ENCODE measurements at regions not wholly inside any gene's neighbourhood (a gene's known extent, or its start where the extent isn't known, plus 50 kb on each side); places are given as distances from the start of the nearest gene placed in this dataset.

- no peak for DNase-seq (ENCODE audit: low read depth)
- no peak overlapping the region for H3K4me3 ChIP-seq (ENCODE audit: low read depth, low read length)
- TF ChIP-seq CTCF (conservative IDR thresholded peaks at IDR 0.05; ENCODE audit: low read depth, low read length), result no peak
These were observed 216.0 kb downstream of the RAD51AP2 start for GRCh38 chr2:17302281-17302680.

- no peak for DNase-seq (ENCODE audit: low read depth)
- TF ChIP-seq CTCF (conservative IDR thresholded peaks at IDR 0.05; ENCODE audit: low read depth, low read length), result no peak
These were observed 216.8 kb downstream of the RAD51AP2 start for GRCh38 chr2:17301437-17301836.

GRCh38 chr2:17299891-17300540 lies 218.2 kb downstream of the RAD51AP2 start:
- TF ChIP-seq CTCF (conservative IDR thresholded peaks at IDR 0.05; ENCODE audit: low read depth, low read length), result no peak
- peak; percentile 15 for DNase-seq (ENCODE audit: low read depth)
- H3K4me3 ChIP-seq (ENCODE audit: low read depth, low read length), result no peak overlapping the region

More at GRCh38 chr2:17301437-17301836, 216.8 kb downstream of the RAD51AP2 start:
- no peak overlapping the region for H3K4me3 ChIP-seq (ENCODE audit: low read depth, low read length)

DNA sequence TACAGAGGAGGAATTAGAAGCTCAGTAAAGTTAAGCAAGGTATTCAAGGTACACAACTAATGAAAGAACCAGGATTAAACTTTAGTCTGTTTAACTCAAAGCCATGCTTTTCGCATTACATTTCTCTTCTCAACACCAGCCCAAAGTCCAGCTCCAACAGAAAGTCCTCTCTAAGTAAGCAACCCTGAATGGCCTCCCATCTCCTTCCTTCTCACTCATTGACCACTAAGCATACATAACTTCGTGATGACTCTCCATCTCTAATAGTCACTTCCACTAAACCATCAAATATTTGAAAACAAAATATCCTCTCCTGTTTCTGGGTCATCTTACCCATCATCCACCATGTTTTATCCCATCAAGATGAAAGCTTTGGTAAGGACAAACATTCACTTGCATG lies 219.8 kb downstream of the RAD51AP2 start:
- H3K4me3 ChIP-seq (ENCODE audit: low read depth, low read length), result no peak overlapping the region
- no peak for TF ChIP-seq CTCF (conservative IDR thresholded peaks at IDR 0.05; ENCODE audit: low read depth, low read length)
- DNase-seq (ENCODE audit: low read depth), result no peak

DNA sequence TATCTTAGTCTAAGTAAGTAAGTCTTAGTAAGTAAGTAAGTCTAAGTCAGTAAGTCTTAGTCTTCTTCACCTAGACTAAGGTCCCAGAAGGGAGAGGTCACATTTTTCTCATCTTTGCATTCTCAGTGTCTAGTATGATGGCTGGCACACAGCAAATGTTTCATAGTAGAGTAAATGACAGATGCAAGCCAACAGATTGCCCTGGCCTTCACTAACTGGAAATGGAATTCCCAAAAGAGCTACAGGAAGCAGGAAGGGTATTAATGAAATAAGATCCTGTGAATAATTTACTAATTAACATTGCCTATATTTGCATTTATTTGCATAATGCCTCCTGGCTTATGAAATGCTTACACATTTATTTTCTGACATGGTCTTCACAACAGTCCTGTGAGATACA lies 221.6 kb downstream of the RAD51AP2 start:
- H3K4me3 ChIP-seq (ENCODE audit: low read depth, low read length), result no peak overlapping the region
- DNase-seq (ENCODE audit: low read depth), result no peak
- TF ChIP-seq CTCF (conservative IDR thresholded peaks at IDR 0.05; ENCODE audit: low read depth, low read length), result no peak

GRCh38 chr2:17289669-17290068 lies 228.6 kb downstream of the RAD51AP2 start:
- DNase-seq (ENCODE audit: low read depth), result no peak
- no peak for TF ChIP-seq CTCF (conservative IDR thresholded peaks at IDR 0.05; ENCODE audit: low read depth, low read length)
- H3K4me3 ChIP-seq (ENCODE audit: low read depth, low read length), result no peak overlapping the region

GRCh38 chr2:17287183-17287582 lies 231.1 kb downstream of the RAD51AP2 start:
- TF ChIP-seq CTCF (conservative IDR thresholded peaks at IDR 0.05; ENCODE audit: low read depth, low read length), result no peak
- H3K4me3 ChIP-seq (ENCODE audit: low read depth, low read length), result no peak overlapping the region
- DNase-seq (ENCODE audit: low read depth), result no peak
